ENCODE measurements at regions not wholly inside any gene's neighbourhood (a gene's known extent, or its start where the extent isn't known, plus 50 kb on each side); places are given as distances from the start of the nearest gene placed in this dataset.

- no peak for DNase-seq (ENCODE audit: low spot score)
These were observed 143.3 kb downstream of the CYP26B1 start for GRCh38 chr2:72004201-72004915.

- DNase-seq (ENCODE audit: low spot score): no peak
These were observed 143.9 kb downstream of the CYP26B1 start for GRCh38 chr2:72003796-72004195.

- no peak for DNase-seq (ENCODE audit: low spot score)
These were observed 144.5 kb downstream of the CYP26B1 start for GRCh38 chr2:72003124-72003523.

GRCh38 chr2:72001937-72002690 lies 145.5 kb downstream of the CYP26B1 start:
- DNase-seq (ENCODE audit: low spot score): no peak

- DNase-seq (ENCODE audit: low spot score): no peak
These were observed 147.6 kb downstream of the CYP26B1 start for GRCh38 chr2:72000110-72000509.

GRCh38 chr2:71999580-71999979 lies 148.1 kb downstream of the CYP26B1 start:
- no peak for DNase-seq (ENCODE audit: low spot score)

- DNase-seq (ENCODE audit: low spot score): no peak
These were observed 149.8 kb downstream of the CYP26B1 start for GRCh38 chr2:71997843-71998242.

- peak; percentile 6 for DNase-seq (ENCODE audit: low spot score)
These were observed 152.5 kb downstream of the CYP26B1 start for GRCh38 chr2:71995067-71995665.

GRCh38 chr2:71992036-71992435 lies 155.6 kb downstream of the CYP26B1 start:
- DNase-seq (ENCODE audit: low spot score): no peak

GRCh38 chr2:71991397-71991796 lies 156.3 kb downstream of the CYP26B1 start:
- no peak for DNase-seq (ENCODE audit: low spot score)

- DNase-seq (ENCODE audit: low spot score): no peak
These were observed 156.8 kb downstream of the CYP26B1 start for GRCh38 chr2:71990826-71991225.

- no peak for DNase-seq (ENCODE audit: low spot score)
These were observed 157.5 kb downstream of the CYP26B1 start for GRCh38 chr2:71990122-71990521.

GRCh38 chr2:71989671-71990070 lies 158.0 kb downstream of the CYP26B1 start:
- DNase-seq (ENCODE audit: low spot score): no peak

- no peak for DNase-seq (ENCODE audit: low spot score)
These were observed 159.5 kb downstream of the CYP26B1 start for GRCh38 chr2:71988170-71988569.

- no peak for DNase-seq (ENCODE audit: low spot score)
These were observed 171.0 kb downstream of the CYP26B1 start for GRCh38 chr2:71976685-71977084.

- DNase-seq (ENCODE audit: low spot score): no peak
These were observed 172.8 kb downstream of the CYP26B1 start for GRCh38 chr2:71974846-71975245.

GRCh38 chr2:71971493-71971892 lies 176.2 kb downstream of the CYP26B1 start:
- DNase-seq (ENCODE audit: low spot score): no peak

- DNase-seq (ENCODE audit: low spot score): no peak
These were observed 182.1 kb downstream of the CYP26B1 start for GRCh38 chr2:71965530-71965929.

GRCh38 chr2:71962911-71963694 lies 184.6 kb downstream of the CYP26B1 start:
- peak; percentile 2 for DNase-seq (ENCODE audit: low spot score)

- no peak for DNase-seq (ENCODE audit: low spot score)
These were observed 185.3 kb downstream of the CYP26B1 start for GRCh38 chr2:71962350-71962749.

GRCh38 chr2:71961289-71962027 lies 186.2 kb downstream of the CYP26B1 start:
- no peak for DNase-seq (ENCODE audit: low spot score)
